ENCODE measurements at regions not wholly inside any gene's neighbourhood (a gene's known extent, or its start where the extent isn't known, plus 50 kb on each side); places are given as distances from the start of the nearest gene placed in this dataset.
A peak's percentile ranks its signal among the peaks of the same experiment; 100 is the strongest.
"Not testable (repeated sequence)": the region's sequence is repeated elsewhere in the genome, so short reads cannot be mapped to it uniquely, and the experiment has no call there.

DNA sequence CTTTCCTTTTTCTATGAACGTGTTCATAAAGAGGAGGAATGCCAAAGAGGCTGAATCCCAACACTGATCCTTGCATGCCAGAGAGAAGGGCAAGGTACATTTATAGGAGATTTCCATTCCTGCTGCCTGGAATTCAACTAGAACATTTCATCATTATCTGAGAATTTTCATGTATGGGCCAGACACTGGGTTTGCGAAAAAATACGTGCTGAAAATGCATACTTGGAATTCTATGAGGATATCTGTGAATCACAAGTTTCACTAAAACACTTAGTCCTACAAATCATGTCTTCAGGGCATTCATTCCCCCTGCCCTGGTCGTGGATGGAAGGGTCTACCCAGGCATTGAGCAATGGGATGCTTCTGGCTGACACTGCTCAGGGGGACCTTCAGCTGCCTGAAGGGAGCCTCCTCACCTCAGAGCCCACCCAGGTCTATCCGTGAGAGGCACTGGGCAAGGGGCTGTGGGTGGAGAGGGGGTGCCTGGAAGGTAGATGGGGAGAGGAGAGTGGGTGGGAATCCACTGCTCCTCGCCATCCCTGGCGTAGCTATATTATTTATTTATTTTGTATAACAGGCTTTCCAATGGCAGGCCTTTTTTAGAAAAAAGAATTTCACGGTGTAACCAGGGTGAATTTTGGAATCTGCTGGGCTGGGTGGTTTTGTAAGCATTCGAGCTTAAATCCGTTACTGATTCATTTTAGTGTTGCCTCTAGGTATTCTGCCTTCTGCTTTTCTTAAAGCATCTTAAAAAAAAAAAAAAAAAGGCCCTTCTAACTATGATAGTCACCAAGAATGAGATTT lies 560.6 kb upstream of the ID2 start:
- DNase-seq (ENCODE audit: low spot score): no peak

DNA sequence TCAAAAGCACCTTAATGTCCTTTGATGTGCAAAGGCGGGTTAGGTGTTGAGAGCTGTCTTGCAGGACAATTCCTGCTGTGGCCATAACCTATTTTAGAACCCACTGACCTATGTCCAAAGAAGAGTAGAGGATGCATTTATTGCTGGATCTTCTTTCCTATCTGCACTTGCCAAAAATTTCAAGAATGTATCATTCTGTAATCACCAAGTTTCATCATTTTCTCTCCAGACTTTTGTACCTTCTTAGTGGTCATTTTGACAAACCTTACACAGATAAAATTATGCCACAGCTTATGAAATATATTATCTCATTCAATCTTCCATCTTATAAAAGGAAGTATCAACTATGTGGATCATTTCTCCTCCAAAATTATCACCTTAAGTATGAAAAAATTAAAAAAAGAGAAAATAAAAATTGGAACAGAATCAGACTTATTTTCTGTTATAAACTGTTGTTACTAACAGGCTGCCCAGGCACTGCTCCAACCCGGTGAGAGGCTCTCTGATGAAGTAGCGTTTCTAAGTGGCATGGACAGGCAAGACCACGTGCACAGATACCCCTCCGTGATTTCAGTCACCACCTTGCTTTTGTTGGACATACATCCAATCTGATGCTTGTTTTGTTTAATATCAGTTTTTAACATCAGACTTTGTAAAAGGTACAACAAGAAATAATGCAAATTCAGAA lies 559.9 kb upstream of the ID2 start:
- no peak for DNase-seq (ENCODE audit: low spot score)

DNA sequence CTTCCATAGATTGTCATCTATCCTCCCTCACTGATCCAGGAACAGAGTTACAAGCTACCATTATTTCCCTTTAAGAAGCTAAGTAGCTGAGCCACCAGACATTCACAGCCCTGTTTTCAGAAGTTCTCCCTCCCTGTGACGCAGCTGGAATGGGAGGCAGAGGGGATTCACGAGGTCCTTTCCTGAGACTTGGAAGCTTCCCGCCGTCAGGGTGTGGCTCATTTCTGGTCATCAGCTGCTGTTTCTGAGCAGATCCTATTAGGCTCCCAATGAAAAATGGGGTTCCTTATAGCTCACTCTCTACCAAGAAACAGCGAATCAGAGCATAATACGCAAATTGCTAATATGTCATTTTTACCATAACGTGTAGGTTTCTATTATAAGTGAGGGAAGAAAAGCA lies 559.3 kb upstream of the ID2 start:
- DNase-seq (ENCODE audit: low spot score): no peak

DNA sequence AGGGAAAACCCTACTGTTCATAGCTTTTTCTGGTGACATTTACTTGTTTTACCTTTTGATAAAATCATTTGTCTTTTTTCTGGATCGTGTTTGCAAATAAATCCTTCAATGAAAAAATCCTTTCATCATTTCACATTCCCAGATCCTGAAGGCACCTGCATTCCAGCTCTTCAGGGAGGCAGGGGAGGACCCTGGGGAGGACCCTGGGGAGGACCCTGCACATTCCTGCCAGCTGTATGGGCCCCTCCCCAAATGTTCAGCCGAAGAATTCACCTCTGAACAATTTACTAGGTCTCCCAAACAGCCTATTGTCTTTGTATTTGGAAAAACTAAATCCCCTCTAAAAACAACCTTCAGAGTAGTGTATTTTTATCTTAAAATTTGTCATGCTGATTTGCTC lies 558.4 kb upstream of the ID2 start:
- DNase-seq (ENCODE audit: low spot score): no peak

DNA sequence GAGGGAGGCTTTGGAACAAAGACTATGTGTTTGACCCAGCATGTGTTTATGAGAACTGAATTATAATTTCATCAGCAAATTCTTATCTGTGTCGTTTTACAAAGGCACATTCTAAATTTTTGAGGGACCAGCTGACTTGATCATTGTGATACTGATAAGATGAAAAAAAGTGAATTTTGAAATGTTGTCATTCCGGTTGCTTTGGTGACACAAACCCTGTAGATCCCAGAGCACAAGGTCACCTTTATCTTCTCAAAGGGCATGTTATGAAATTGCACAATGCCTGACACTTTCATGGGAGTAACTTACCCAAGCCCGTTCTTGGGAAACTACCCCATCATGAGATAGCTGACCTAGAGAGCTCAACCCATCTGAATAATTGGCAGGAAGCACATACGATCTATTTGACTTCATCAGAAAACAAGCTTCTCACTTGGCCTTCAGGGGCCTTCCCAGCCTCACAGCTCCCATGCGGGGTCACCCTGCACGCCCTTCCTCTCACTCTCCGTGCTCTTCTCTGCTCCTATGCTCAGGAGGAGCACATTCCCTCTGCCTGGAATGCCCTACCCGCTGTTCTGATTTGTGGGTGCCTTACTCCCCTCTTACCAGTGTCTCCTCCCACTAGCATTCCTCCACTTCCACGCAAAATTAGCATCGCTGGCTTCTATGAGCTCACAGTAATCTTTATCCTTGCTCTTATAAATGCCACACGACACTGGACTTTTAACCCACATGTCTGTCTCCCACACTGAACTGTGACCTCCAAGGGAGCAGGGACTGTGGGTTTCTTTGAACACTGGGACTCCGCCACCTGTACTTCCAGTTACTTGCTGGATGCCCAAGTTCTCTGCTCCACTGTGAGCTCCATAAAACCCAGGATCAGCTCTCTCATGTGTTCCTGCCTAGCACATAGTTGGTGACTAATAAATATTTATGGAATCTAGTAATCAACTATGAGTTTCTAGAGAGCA lies 555.8 kb upstream of the ID2 start:
- DNase-seq (ENCODE audit: low spot score): peak; percentile 52

DNA sequence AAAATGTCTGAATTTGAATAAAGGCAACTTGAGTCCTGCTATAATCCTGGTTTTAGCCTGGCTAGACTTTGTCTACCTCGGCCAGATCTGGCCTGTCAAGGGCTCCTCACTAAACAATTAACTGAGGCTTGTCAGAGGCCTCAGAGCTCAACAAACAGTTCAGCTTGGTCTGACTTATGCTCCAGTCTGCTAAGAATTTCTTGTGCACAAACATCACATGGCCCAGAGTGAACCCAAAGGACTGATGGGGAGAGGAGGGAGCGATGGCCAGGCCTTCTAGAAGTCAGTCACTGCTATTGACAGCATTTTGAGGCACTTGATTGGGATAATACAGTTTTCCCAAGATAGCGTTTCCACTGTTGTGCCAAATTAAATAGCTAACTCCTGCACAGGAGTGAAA lies 555.1 kb upstream of the ID2 start:
- DNase-seq (ENCODE audit: low spot score): no peak

DNA sequence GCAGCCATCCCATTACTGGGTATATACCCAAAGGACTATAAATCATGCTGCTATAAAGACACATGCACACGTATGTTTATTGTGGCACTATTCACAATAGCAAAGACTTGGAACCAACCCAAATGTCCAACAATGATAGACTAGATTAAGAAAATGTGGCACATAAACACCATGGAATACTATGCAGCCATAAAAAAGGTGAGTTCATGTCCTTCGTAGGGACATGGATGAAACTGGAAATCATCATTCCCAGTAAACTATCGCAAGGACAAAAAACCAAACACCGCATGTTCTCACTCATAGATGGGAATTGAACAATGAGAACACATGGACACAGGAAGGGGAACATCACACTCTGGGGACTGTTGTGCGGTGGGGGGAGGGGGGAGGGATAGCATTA lies 550.4 kb upstream of the ID2 start:
- not testable (repeated sequence) for DNase-seq (ENCODE audit: low spot score)

DNA sequence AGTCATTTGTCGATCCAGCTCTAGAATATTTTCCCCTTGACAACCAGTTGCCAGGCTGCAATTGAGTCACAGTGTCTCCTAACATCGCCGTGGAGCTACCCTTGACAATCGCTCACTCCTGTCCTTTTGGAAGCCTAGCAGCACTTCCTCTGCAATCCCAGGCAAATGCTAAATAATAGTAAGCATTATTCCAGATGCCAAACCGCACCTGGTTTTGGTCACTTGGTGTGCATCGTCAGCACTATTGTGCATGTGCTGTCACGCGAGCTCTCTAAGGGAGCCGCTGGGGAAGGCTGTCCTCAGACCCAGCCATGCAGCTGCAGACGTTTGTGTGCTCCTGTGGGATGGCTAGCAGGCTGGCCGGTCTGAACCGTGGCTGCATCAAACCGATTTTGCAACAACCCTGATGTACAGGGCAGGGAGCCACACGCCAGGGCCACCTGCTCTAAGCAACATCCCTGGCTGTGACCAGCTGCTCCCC lies 549.5 kb upstream of the ID2 start:
- DNase-seq (ENCODE audit: low spot score): no peak

DNA sequence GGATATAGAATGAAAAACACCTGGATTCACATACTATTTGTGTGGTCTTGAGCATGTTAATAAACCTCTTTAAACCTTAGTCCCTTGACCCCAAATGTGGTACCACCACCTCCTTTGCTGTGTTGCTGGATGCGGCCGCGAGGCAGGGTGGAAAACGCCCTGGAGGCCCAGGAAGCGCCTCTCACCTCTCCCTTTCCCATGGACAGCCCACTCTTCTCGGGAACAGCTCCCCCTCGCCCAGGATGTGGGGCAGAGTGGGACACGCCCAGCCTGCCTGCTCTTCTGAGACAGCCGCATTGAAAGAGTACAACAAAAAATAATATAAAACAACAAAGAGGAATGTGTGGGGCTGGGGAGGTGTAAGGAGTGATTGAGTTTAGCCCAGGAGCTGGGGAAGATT lies 549.0 kb upstream of the ID2 start:
- no peak for DNase-seq (ENCODE audit: low spot score)

DNA sequence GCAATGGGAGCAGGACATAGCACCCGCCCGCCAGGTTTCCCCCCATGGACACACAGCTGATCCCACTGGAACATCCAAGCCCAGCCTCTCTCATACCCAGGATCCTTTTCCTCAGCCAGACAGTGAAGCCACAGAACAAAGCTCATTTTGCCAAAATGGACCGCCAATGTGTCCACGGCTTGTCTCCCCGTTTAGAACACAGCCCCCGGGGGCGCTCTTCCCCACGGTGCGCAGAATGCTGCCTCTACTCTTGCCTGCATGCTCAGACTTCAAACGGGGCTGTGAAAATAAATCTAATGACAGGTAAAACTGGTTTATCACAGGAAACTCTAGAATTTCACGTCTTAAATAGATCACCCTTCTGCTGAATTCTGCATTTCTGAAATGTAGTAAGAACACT lies 548.5 kb upstream of the ID2 start:
- DNase-seq (ENCODE audit: low spot score): no peak

DNA sequence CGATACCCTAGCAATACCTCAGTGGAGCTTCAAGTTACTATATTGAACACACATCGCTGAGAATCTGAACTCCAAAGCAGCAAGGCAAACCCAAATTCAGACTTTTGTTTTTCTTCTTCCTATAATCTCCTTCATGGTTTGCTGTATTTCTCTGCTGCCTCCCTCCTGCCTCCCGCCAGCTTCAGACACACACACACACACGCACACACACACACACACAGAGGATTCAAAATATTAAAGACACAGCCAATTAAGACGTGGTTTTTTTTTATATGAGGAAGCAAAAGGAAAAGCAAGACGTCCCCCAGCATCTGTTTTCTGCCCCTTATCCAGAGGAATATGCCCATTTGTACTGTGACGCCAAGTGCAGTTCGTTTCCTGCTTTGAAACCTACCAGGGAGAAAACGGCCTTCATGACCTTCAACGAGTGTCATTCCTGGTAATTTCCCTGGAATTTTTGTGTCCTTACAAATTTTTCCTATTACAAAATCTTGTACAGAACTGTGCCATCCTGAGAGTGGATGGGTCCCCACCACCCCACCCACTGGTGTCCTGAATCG lies 547.9 kb upstream of the ID2 start:
- DNase-seq (ENCODE audit: low spot score): no peak

DNA sequence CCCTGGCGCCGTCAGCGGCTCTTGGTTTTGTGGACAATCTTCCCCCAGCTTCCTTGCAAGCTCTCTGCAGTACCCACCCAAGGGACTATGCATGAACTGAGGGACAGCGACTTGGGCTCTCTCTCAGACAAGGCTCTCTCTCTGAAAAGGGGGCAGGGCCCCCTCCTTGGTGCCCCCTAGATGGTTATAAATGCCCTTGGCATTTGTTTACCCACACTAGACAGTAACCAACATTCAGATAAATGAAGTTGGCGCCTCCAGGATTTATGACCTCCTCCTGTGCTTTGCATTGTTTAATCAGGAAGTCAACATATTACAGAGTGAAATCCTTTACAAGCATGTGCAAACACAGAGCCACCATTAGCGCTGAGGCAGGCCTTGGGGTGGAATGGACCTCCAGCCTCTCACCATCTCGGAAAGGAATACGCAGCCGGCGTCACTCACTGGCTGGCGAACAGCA lies 547.4 kb upstream of the ID2 start:
- no peak for DNase-seq (ENCODE audit: low spot score)

DNA sequence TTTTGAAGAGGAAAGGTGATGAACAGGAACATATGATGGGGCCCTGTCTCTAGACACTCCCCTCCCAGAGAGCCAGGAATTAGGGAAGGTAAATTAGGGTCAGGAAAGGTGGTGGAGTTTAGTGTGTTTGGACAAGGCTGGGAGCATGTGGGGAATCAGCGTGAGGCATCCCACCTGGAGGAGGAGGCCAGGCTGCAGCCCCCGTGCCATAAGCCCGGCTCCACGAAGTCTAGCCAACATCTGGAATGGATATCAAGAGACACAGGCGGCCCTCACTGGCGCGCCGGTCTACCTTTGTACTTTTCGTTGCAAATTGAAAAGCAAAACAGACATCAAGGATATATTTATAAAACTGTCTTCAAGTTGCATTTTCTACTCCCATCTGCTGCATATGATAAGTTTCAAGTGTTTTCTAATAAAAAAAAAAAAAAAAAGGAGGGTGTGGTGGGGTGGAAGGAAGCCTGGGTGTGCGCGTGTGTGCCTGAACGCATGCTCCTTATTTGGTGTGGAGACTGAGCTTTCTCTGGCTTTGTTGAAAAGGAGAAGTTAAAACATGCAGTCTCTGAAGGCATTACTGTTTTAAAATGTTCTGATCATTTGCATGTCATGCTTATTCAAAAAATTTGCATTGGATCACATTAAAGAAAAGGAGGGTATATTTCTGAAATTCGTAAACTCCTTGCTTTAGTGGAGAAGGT lies 546.7 kb upstream of the ID2 start:
- no peak for DNase-seq (ENCODE audit: low spot score)

DNA sequence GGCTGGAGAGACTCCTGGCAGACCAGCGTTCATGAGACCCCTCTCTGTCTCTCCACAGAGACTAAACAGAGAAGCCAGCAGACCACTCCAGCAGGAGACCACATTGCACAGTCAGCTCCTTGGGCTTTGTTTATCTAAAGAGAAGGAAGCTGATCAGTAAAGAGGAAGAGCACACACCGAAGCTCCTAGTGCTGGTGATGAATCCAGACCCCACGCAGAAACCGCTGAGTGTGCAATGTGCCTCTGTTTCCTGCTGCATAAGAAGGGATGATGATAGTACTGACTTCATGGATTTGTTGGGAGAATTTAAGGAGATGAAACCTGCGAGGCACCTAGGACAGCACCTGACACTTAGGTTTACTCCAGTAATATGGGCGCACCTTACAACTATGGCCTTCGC lies 544.1 kb upstream of the ID2 start:
- no peak for DNase-seq (ENCODE audit: low spot score)

DNA sequence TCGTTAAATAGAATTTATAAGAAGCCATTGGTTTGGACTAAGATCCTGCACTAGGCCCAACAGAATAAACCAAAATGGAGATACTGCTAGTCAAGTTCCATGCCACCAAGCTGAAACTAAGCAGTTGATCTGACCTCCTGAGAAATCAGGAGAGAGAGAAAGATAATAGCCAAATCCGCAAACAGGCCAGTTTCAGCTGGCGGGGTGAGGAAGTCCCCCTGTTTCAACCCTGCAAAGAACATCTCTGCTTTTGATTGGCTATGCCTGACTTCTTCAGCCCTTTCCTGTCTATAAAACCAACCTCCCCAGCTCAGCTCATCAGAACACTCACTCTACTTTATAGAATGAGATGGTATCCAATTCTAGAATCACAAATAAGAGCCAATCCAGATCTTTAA lies 543.3 kb upstream of the ID2 start:
- DNase-seq (ENCODE audit: low spot score): no peak

DNA sequence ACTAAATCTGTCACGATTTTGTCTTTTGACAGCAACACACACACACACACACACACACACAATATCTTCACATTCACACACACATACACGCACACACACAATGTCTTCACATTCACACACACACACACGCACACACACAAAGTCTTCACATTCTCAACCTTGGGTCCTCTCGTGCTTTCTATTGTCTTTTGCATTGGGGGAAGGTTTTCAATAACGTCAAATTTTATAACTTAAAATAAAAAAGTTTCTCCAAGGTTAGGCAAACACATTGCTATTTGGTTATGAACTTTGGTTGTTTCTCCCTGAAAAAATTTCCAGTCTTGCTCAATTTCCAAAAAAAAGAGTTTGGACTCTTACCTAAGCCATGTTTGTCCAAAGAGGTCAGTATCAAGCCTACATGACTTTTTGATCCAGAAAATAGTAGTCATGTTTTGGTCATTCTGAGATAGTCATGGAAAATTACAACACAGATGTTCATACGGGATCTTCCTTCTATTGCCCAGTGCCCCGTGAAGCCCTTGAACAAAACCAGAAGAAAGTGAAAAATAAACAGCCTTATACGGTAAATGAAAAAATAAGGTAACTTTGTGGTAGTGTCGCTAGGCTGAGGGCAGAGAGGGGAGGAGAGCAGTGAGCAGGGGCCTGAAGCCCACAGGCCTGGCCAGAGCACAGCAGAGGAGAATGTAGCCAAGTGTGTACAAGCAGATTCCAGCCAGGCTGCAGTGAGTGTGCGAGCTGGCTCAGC lies 542.8 kb upstream of the ID2 start:
- no peak for DNase-seq (ENCODE audit: low spot score)

DNA sequence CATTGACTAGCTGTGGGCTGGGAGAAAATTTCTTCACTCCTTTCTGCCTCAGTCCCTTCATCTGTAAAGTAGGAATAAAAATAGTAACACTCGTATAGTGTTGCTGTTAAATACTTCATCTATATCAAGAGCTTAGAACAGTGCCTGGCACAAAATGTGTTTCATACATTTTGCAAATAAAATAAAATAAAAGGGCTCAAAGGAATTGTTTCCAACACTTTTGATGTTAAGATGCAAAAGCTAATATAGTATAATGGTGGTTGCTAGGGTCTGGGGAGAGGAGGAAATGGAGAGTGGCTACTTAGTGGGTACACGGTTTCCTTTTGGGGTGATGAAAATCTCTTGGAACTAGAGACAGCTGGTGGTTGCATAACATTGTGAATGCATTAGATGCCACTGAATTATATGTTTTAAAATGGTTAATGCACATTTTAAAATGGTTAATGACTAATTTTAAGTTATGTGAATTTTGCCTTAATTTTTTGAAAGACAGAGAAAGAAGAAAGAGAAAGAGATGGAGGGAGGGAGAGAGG lies 542.1 kb upstream of the ID2 start:
- no peak for DNase-seq (ENCODE audit: low spot score)

DNA sequence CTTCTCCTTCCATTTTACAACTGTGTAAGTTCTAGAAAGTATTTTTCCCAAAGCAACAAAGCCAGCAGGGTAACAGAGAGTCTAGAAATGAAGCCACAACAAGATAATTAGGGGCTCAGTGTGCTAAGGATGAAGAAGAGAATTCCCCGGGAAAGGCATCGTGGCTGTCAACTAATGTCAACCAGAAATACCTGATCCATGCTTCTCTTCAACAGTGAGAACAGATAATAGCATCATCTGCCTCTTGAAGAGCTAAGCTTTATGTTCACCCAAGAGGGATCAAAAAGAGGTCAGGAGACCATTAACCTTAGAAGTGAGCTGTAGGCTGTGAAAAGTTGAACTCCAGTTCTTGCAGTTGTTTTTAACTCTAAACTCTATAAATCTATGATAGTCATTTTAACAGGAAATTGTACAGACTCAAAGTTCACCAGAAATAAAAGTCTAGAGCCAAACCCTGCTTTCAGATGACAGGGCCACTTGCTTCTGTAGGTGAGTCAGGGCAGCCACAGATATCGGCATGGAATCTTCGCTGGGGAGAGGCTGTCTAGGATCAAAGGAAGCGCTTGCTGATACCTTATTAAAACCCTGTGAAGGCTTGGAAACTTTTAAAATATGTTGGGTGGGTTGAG lies 540.7 kb upstream of the ID2 start:
- DNase-seq (ENCODE audit: low spot score): no peak

DNA sequence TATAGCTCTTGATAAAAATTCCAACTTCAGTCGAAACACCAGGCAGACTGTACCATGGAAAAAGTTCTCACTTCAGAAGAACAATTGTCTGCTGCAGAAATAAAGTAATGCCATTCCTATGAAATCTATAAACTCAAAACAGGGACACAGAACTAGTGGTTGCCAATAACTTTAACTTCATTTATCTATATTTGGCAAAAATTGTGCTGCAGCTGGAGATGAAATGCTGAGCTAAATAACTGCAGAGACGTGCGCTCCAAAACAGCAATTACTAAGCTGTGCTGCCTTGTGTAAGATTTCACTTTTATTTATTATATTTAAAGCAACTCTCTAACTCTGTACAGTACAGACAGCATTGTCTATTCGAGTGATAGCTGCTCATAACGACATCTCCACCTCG lies 540.1 kb upstream of the ID2 start:
- DNase-seq (ENCODE audit: low spot score): no peak

DNA sequence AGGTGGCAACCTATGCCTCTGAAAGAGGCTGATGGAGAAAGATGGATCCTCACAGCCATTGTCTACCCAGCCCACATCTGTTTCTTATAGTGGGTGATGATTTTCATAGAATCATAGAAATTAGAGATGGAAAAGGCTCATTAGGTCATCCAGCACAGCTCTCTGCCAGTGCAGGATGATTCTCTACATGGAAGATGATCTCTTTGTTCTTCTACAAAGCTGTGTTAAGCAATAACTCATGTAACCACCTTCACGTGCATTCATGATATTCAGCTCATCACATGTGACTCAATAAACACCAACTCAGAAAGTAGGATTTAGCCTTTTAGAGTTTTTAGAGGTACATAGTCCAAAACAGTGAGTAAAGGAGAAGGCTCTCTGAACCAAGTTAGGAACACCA lies 539.4 kb upstream of the ID2 start:
- no peak for DNase-seq (ENCODE audit: low spot score)

All from HuH-7.5 (cell line).